Activated CD4-positive, alpha-beta T cell treated with anti-CD3 and anti-CD28 coated beads, Interleukin-2, amount 50 U/mL, for 1 hour (primary cell): ENCODE measurements at regions not wholly inside any gene's neighbourhood (a gene's known extent, or its start where the extent isn't known, plus 50 kb on each side); places are given as distances from the start of the nearest gene placed in this dataset.

Source experiments
- DNase-seq: peaks from one replicate; pipeline ENCODE4 v3.0.0-alpha.2; 2020

GRCh38 chr19:31118986-31119385 lies 230.2 kb downstream of the TSHZ3 start:
- DNase-seq = no peak

GRCh38 chr19:31118287-31118955 lies 230.8 kb downstream of the TSHZ3 start:
- no peak for DNase-seq

GRCh38 chr19:31114585-31114984 lies 234.7 kb downstream of the TSHZ3 start:
- DNase-seq = no peak

GRCh38 chr19:31113293-31113692 lies 235.9 kb downstream of the TSHZ3 start:
- DNase-seq = no peak

- no peak for DNase-seq
Measured at GRCh38 chr19:31112158-31112557, 237.1 kb downstream of the TSHZ3 start.

- DNase-seq = no peak
Measured at GRCh38 chr19:31111741-31112140, 237.5 kb downstream of the TSHZ3 start.

- DNase-seq = no peak
Measured at GRCh38 chr19:31110336-31110735, 238.9 kb downstream of the TSHZ3 start.

- no peak for DNase-seq
Measured at GRCh38 chr19:31109636-31110035, 239.6 kb downstream of the TSHZ3 start.

GRCh38 chr19:31107096-31107495 lies 242.1 kb downstream of the TSHZ3 start:
- DNase-seq = no peak

- no peak for DNase-seq
Measured at GRCh38 chr19:31105761-31106160, 243.5 kb downstream of the TSHZ3 start.

GRCh38 chr19:31104451-31104850 lies 244.8 kb downstream of the TSHZ3 start:
- no peak for DNase-seq

GRCh38 chr19:31103228-31103627 lies 246.0 kb downstream of the TSHZ3 start:
- no peak for DNase-seq

- no peak for DNase-seq
Measured at GRCh38 chr19:31102674-31103073, 246.6 kb downstream of the TSHZ3 start.

GRCh38 chr19:31100981-31101380 lies 248.3 kb downstream of the TSHZ3 start:
- no peak for DNase-seq

GRCh38 chr19:31100206-31100590 lies 249.0 kb downstream of the TSHZ3 start:
- no peak for DNase-seq

- DNase-seq = no peak
Measured at GRCh38 chr19:31099515-31100205, 249.6 kb downstream of the TSHZ3 start.

GRCh38 chr19:31098836-31099235 lies 250.4 kb downstream of the TSHZ3 start:
- no peak for DNase-seq

- DNase-seq = no peak
Measured at GRCh38 chr19:31096935-31097545, 252.2 kb downstream of the TSHZ3 start.

GRCh38 chr19:31096062-31096830 lies 253.0 kb downstream of the TSHZ3 start:
- DNase-seq = no peak

GRCh38 chr19:31095100-31095804 lies 254.0 kb downstream of the TSHZ3 start:
- no peak for DNase-seq

GRCh38 chr19:31092274-31092673 lies 257.0 kb downstream of the TSHZ3 start:
- DNase-seq = no peak

- DNase-seq = no peak
Measured at GRCh38 chr19:31089681-31090080, 259.6 kb downstream of the TSHZ3 start.

GRCh38 chr19:31085125-31085524 lies 264.1 kb downstream of the TSHZ3 start:
- DNase-seq = no peak
